H7 (cell line): ENCODE measurements at regions not wholly inside any gene's neighbourhood (a gene's known extent, or its start where the extent isn't known, plus 50 kb on each side); places are given as distances from the start of the nearest gene placed in this dataset.
"Not testable (repeated sequence)": the region's sequence is repeated elsewhere in the genome, so short reads cannot be mapped to it uniquely, and the experiment has no call there.

Experiments used
- DNase-seq: peaks from one replicate; pipeline ENCODE4 v3.0.0; 2012
- H3K27me3 ChIP-seq: 2 replicates; pipeline ENCODE4 v1.6.0; 2011; ENCODE audit warnings: mild to moderate bottlenecking, low read length; ENCODE audit not compliant: control insufficient read depth, insufficient read depth
- H3K36me3 ChIP-seq: replicated peaks from 2 replicates; pipeline ENCODE4 v1.5.1; 2011; ENCODE audit warnings: low read length; ENCODE audit not compliant: control insufficient read depth, insufficient read depth
- H3K4me3 ChIP-seq: 2 replicates; pipeline ENCODE4 v1.5.1; 2011; ENCODE audit warnings: low read depth, mild to moderate bottlenecking, control low read depth, low read length, moderate library complexity; ENCODE audit not compliant: insufficient read depth

- Histone ChIP-seq H3K4me3 (no peak overlapping the region), H3K27me3 (no peaks in the 10 kb centered on the region), H3K36me3 (no peaks in the 10 kb centered on the region)
- no peak for DNase-seq
Observed at GRCh38 chr4:36590343-36590742, 308.9 kb downstream of the DTHD1 start.

DNA sequence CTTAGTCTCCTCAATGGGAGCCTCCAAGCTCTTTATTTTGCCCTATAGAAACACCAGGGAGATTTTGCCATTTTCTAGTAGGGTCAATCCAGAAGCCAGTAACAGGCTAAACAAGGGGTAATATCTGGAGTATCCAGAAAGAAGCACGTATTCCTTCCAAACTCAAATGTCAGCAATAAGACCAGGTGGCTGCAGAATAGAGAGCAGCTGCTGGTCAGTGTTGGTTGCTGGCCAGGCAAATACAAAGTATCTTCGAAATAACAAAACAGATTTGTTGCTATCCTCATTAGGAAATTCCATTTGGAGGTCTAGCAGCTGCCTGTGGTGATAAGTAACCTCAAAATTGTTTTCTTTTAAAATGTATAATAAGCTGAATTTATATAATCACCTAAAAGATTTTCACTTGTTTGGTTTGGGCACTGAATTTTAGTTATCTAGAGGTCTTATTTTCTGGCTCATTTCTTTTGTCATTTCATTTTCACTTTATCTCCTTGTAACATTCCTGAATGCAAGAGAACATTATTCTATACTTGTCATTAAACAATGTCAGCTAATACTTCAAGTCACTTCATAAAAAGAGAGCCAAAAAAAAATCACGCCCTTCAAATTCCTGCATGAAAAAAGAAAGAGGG is 320.6 kb downstream of the DTHD1 start:
- Histone ChIP-seq H3K36me3 (no peaks in the 10 kb centered on the region), H3K4me3 (no peak overlapping the region), H3K27me3 (no peaks in the 10 kb centered on the region)
- DNase-seq: no peak

- no peak overlapping the region for H3K4me3 ChIP-seq
- no peaks in the 10 kb centered on the region for H3K27me3 ChIP-seq
- no peak for DNase-seq
- H3K36me3 ChIP-seq: no peaks in the 10 kb centered on the region
Observed at GRCh38 chr4:36609661-36610060, 328.2 kb downstream of the DTHD1 start.

DNA sequence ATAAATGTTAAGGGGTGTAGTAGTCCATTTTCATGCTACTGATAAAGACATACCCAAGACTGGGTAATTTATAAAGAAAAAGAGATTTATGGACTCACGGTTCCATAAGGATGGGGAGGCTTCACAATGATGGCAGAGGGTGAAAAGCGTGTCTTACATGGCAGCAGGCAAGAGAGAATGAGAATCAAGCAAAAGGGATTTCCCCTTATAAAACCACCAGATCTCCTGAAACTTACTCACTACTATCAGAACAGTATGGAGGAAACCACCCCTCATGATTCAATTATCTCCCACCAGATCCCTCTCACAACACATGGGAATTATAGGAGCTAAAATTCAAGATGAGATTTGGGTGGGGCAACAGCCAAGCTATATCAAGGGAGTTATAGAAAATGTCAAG is 329.2 kb downstream of the DTHD1 start:
- no peak overlapping the region for H3K4me3 ChIP-seq
- no peak for DNase-seq
- H3K27me3 ChIP-seq: no peaks in the 10 kb centered on the region
- H3K36me3 ChIP-seq: no peaks in the 10 kb centered on the region

DNA sequence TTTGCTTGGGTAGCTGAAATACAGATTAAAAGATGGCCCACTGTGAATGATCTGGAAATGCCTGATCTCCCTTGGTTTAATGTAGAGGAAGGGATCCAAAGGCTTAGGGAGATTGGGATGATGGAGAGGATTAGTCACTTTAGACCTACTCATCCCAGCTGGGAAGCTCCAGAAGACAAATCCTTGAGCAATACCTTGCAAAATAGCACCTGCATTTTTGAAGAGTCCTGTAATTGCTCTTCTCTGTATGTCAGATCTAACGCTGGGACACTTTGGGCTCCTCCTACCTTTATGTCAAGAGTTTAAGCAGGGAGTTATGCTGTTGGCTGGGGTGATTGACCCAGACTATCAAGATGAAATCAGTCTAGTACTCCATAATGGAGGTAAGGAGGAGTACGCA is 331.7 kb downstream of the DTHD1 start:
- H3K27me3 ChIP-seq, DNase-seq, H3K36me3 ChIP-seq, H3K4me3 ChIP-seq: not testable (repeated sequence)

DNA sequence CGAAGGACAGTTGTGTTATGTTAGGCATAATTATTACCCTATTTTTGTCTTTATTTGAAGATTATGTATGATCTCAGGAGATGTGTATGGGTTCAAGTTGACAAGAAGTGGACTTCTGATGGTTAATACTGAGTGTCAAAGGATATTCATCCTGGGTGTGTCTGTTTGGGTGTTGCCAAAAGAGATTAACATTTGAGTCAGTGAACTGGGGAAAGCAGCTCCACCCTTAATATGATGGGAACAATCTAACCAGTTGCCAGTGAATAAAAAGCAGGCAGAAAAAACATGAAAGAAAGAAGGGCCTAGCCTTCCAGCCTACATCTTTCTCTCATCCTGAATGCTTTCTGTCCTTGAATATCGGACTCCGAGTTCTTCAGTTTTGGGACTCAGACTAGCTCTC is 332.6 kb downstream of the DTHD1 start:
- DNase-seq: no peak
- Histone ChIP-seq H3K36me3 (no peaks in the 10 kb centered on the region), H3K4me3 (no peak overlapping the region), H3K27me3 (no peaks in the 10 kb centered on the region)

- no peak for DNase-seq
- no peaks in the 10 kb centered on the region for H3K27me3 ChIP-seq
- H3K36me3 ChIP-seq: no peaks in the 10 kb centered on the region
- H3K4me3 ChIP-seq: no peak overlapping the region
Observed at GRCh38 chr4:36618102-36618501, 336.7 kb downstream of the DTHD1 start.

DNA sequence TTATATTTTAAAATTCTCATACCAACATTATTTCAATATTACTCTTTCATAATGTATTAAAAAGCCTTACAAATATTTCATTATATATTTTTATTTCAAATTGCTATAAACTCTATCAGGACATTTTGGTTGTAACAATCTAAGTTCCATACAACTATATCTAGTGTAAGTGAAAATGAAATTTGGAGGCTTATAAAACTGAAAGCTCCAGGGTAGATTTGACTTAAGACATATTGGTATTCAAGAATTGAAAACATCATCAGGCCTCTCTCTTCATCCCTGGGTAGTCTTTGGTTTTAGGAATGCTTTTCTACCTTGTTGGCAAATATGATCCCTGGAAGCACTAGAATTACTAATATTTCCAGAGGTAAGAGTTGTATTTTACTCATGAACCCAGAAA is 342.6 kb downstream of the DTHD1 start:
- Histone ChIP-seq H3K36me3 (no peaks in the 10 kb centered on the region), H3K27me3 (no peaks in the 10 kb centered on the region), H3K4me3 (no peak overlapping the region)
- no peak for DNase-seq

DNA sequence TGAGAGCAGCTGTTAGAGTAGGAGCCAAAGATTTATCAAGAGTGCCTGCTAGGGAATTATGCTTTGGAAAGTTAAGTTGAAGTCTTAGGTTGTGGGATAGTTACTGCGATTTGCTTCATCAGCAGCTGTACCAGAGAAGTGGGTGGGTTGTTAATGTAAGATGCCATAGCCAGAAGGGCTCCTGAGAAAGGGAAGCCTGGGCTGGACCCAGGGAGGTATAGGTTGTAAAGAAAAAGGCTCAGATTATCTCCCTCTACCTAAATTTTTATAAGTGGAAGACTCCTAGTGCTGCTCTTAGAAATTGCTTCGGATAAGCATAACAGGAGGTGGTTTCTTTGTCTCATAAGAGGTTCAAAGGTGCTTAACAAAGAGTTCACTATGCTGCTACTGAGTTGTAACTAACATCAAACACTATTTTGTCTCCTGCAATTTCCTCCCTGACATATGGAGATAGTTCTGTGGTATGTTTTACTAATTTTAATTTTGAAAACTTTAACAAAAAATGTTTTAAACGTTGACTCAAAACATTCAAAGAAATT is 356.9 kb downstream of the DTHD1 start:
- Histone ChIP-seq H3K4me3 (no peak overlapping the region), H3K27me3 (no peaks in the 10 kb centered on the region), H3K36me3 (no peaks in the 10 kb centered on the region)
- DNase-seq: no peak

- Histone ChIP-seq H3K36me3 (no peaks in the 10 kb centered on the region), H3K4me3 (no peak overlapping the region), H3K27me3 (no peaks in the 10 kb centered on the region)
- no peak for DNase-seq
Observed at GRCh38 chr4:36640876-36641275, 359.5 kb downstream of the DTHD1 start.

DNA sequence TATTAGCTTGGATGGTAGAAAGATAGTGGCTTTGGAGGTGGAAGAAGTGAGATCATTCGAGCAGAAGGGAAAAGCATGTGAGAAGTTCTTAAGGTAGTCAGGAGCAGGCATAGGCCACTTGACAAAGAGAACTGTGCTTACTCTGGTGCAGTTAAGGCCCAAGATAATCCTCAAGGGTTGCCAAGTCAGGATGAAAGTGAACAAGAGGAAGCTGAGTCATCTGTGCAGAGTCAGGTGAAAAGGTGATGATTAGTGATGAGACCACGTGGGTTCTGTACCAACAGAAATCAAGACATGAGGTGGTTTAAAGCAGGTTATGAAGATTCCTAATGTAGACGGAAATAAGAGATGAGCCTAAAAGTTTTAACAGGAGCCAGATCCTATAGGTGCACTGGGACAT is 369.8 kb downstream of the DTHD1 start:
- Histone ChIP-seq H3K36me3 (no peaks in the 10 kb centered on the region), H3K4me3 (no peak overlapping the region)
- no peak for DNase-seq

DNA sequence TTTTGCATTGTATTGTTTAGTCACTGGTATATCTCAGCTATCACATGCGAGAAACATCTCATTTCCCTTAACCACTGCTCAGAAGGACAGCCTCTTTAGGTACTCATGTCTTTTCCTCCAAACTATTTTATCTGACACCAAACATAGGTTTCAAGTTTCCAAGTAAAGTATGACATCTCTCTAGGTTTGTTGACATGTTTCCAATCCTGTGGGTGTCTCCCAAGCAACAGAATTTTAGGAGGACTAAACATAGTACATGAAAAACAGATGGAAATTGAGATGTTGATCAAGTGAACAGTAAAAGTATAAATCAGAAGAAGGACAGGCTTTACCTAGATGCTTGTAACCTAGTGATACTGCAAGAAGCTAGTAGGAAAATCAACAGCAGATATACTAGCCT is 371.4 kb downstream of the DTHD1 start:
- DNase-seq: no peak
- Histone ChIP-seq H3K4me3 (no peak overlapping the region), H3K27me3 (no peaks in the 10 kb centered on the region), H3K36me3 (no peaks in the 10 kb centered on the region)

More for the DNA sequence above, 369.8 kb downstream of the DTHD1 start:
- no peaks in the 10 kb centered on the region for H3K27me3 ChIP-seq

GRCh38 chr4:36665985-36666527 is 384.6 kb downstream of the DTHD1 start:
- no peak for DNase-seq
- H3K4me3 ChIP-seq: no peak overlapping the region
- H3K27me3 ChIP-seq: no peaks in the 10 kb centered on the region
- no peaks in the 10 kb centered on the region for H3K36me3 ChIP-seq

DNA sequence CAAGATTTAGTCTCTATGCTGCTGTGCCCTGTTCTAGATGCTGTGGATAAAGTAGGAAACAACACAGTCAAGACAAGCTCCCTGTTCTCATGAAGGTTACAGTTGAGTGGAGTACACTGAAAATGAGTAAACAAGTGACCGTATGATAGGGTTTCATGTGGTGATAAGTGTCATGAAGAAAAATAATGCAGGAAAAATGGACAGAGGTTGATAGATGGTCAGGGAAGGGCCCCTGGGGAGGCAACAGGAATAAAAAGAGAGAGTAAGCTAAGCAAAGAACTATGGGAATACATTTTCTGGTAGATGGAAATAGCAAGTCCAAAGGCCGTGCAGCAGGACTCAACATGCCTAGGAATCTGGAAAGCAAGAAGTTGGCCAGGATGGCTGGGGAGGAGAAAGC is 394.0 kb downstream of the DTHD1 start:
- Histone ChIP-seq H3K27me3 (no peaks in the 10 kb centered on the region), H3K36me3 (no peaks in the 10 kb centered on the region), H3K4me3 (no peak overlapping the region)
- DNase-seq: no peak

- Histone ChIP-seq H3K27me3 (no peaks in the 10 kb centered on the region), H3K36me3 (no peaks in the 10 kb centered on the region), H3K4me3 (no peak overlapping the region)
- no peak for DNase-seq
Observed at GRCh38 chr4:36676139-36677050, 395.0 kb downstream of the DTHD1 start.
